ENCODE measurements at regions not wholly inside any gene's neighbourhood (a gene's known extent, or its start where the extent isn't known, plus 50 kb on each side); places are given as distances from the start of the nearest gene placed in this dataset.

DNA sequence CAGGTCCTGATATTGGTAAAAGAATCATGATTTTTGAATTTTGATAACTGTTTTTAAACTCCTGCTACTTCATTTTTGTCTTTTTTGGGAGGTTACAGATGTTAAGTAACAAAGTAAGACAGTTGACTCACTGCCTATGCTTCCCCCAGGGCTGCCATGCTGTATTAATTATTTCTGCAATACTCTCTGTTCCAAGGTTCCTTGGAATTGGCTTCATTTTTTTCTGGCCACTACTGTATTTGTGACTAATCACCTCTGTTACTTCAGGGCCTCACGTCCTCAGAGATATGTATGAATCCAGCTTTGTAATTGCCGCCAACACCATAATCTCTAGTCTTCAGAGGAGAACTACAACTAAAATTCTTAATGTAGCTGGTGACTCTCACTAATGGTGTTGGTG is 1729.3 kb downstream of the C4orf33 start:
- Mint-ChIP-seq H3K4me3 (no peak overlapping the region), H3K4me1 (no peaks in the 10 kb centered on the region), H3K36me3 (no peaks in the 10 kb centered on the region), H3K27me3 (ENCODE audit: low read depth in 3 of 3) (no peaks in the 10 kb centered on the region), H3K27ac (no peak overlapping the region), H3K9me3 (peaks cover 0 to 2% (median 0%) of the 10 kb centered on the region in 7 donors)
- Histone ChIP-seq H3K4me2 (replicated peaks; ENCODE audit: extremely low read depth, low read length, poor library complexity, severe bottlenecking) (no peak overlapping the region), H3K9me3 (replicated peaks in 1 of 2; ENCODE audit: control insufficient read depth in 1 of 2, insufficient read depth in 1 of 2, low read length in 2 of 2) (no peaks in the 10 kb centered on the region), H3K4me1 (ENCODE audit: control insufficient read depth in 1 of 2, insufficient read depth in 2 of 2, low read length in 2 of 2) (no peaks in the 10 kb centered on the region), H4K20me1 (ENCODE audit: insufficient read depth, low read length) (no peaks in the 10 kb centered on the region), H3K79me2 (ENCODE audit: insufficient read depth, low read length) (no peaks in the 10 kb centered on the region), H3K4me3 (replicated peaks in 1 of 3; ENCODE audit: low read depth in 2 of 3, low read length in 3 of 3) (no peak overlapping the region), H3K27me3 (ENCODE audit: control insufficient read depth in 2 of 2, insufficient read depth in 2 of 2, low read length in 2 of 2) (no peaks in the 10 kb centered on the region), H3K36me3 (replicated peaks in 1 of 2; ENCODE audit: control insufficient read depth in 1 of 2, insufficient read depth in 2 of 2, low read length in 2 of 2) (no peaks in the 10 kb centered on the region), H3K27ac (ENCODE audit: low read depth in 1 of 2, low read length in 2 of 2) (no peak overlapping the region), H3K9ac (ENCODE audit: insufficient read depth, low read length, poor library complexity, severe bottlenecking) (no peak overlapping the region), H2AFZ (ENCODE audit: insufficient read depth, low read depth, low read length, poor library complexity, severe bottlenecking) (no peak overlapping the region)
- TF ChIP-seq, protein P1, sequence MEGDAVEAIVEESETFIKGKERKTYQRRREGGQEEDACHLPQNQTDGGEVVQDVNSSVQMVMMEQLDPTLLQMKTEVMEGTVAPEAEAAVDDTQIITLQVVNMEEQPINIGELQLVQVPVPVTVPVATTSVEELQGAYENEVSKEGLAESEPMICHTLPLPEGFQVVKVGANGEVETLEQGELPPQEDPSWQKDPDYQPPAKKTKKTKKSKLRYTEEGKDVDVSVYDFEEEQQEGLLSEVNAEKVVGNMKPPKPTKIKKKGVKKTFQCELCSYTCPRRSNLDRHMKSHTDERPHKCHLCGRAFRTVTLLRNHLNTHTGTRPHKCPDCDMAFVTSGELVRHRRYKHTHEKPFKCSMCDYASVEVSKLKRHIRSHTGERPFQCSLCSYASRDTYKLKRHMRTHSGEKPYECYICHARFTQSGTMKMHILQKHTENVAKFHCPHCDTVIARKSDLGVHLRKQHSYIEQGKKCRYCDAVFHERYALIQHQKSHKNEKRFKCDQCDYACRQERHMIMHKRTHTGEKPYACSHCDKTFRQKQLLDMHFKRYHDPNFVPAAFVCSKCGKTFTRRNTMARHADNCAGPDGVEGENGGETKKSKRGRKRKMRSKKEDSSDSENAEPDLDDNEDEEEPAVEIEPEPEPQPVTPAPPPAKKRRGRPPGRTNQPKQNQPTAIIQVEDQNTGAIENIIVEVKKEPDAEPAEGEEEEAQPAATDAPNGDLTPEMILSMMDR (IDR thresholded peaks at IDR 0.05), result no peak
- WGBS (ENCODE audit: insufficient coverage), result no CpG with 5 or more reads among the region's 2 CpGs
- intact Hi-C loops (cut with micrococcal nuclease), result no loop called here
- DNase-seq, result no peak

DNA sequence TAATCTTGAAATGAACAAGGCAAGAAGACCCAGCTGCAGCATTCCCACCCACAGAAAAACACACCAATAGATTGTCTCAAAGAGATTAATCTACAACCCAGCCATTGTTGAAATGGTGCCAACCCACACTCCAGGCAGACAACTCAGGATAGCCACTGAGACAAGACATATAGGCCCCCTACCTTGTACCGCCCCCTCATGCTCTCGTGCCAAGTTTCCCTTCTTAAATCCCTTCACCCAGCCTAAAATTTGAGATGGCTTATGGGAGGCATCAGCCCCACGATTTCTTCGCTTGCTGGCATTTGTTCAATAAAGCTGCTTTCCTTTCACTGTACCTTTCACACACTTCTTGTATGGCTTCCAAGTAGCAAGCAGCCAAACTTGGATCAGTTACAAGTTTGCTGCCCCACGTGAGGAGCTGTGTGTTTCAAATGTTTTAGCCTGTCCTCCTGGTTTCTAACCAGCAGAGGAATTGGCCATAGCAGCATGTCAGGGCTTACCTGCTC is 1754.1 kb downstream of the C4orf33 start:
- no peak for DNase-seq
- no peak overlapping the region for H3K4me3 Mint-ChIP-seq
- H3K27me3 ChIP-seq (ENCODE audit: control insufficient read depth in 2 of 2, insufficient read depth in 2 of 2, low read length in 2 of 2), result no peaks in the 10 kb centered on the region
- no peak overlapping the region for H3K27ac ChIP-seq (ENCODE audit: low read depth in 1 of 2, low read length in 2 of 2)
- TF ChIP-seq, protein P1 (IDR thresholded peaks at IDR 0.05), result no peak
- intact Hi-C loops (cut with micrococcal nuclease), result no loop called here
- H4K20me1 ChIP-seq (ENCODE audit: insufficient read depth, low read length), result no peaks in the 10 kb centered on the region
- peaks cover 2 to 14% (median 4%) of the 10 kb centered on the region in 7 donors for H3K9me3 Mint-ChIP-seq
- peaks cover 0 to 13% of the 10 kb centered on the region in 2 donors for H3K9me3 ChIP-seq (replicated peaks in 1 of 2; ENCODE audit: control insufficient read depth in 1 of 2, insufficient read depth in 1 of 2, low read length in 2 of 2)
- no peaks in the 10 kb centered on the region for H3K79me2 ChIP-seq (ENCODE audit: insufficient read depth, low read length)
- H3K4me2 ChIP-seq (replicated peaks; ENCODE audit: extremely low read depth, low read length, poor library complexity, severe bottlenecking), result no peak overlapping the region
- no peak overlapping the region for H3K4me3 ChIP-seq (replicated peaks in 1 of 3; ENCODE audit: low read depth in 2 of 3, low read length in 3 of 3)
- no peak overlapping the region for H3K9ac ChIP-seq (ENCODE audit: insufficient read depth, low read length, poor library complexity, severe bottlenecking)
- no peaks in the 10 kb centered on the region for H3K36me3 ChIP-seq (replicated peaks in 1 of 2; ENCODE audit: control insufficient read depth in 1 of 2, insufficient read depth in 2 of 2, low read length in 2 of 2)
- peak overlapping the region in 1 of 7 donors; percentile 23 for H3K27ac Mint-ChIP-seq
- H3K4me1 Mint-ChIP-seq, result no peaks in the 10 kb centered on the region
- H3K4me1 ChIP-seq (ENCODE audit: control insufficient read depth in 1 of 2, insufficient read depth in 2 of 2, low read length in 2 of 2), result no peaks in the 10 kb centered on the region
- no peaks in the 10 kb centered on the region for H3K36me3 Mint-ChIP-seq
- 90% methylated on average over 4 of the region's 5 CpGs for WGBS (ENCODE audit: insufficient coverage)
- peaks cover 0 to 2% (median 0%) of the 10 kb centered on the region in 3 donors for H3K27me3 Mint-ChIP-seq (ENCODE audit: low read depth in 3 of 3)
- H2AFZ ChIP-seq (ENCODE audit: insufficient read depth, low read depth, low read length, poor library complexity, severe bottlenecking), result no peak overlapping the region
